WTC11 (cell line): ENCODE measurements at regions not wholly inside any gene's neighbourhood (a gene's known extent, or its start where the extent isn't known, plus 50 kb on each side); places are given as distances from the start of the nearest gene placed in this dataset.

Source experiments
- CTCF ChIP-seq: fragments of 200-600 bp; IDR thresholded peaks from 2 replicates; pipeline ENCODE4 v1.8.0; 2022; ENCODE audit warnings: antibody characterized with exemption
- MAX ChIP-seq: sonication (generic); formaldehyde crosslinking; IDR thresholded peaks from 2 replicates; pipeline ENCODE4 v1.8.0; 2022; ENCODE audit warnings: mild to moderate bottlenecking, missing genetic modification reagents
- ZNF138 ChIP-seq: sonication (generic); formaldehyde crosslinking; conservative IDR thresholded peaks from 2 replicates; pipeline ENCODE4 v1.8.1; 2022; ENCODE audit warnings: mild to moderate bottlenecking, moderate library complexity, missing genetic modification reagents

GRCh38 chr10:61822781-61823230 lies 78.7 kb upstream of the ARID5B start:
- no peak for TF ChIP-seq ZNF138 (CRISPR knock-in tag)
- TF ChIP-seq MAX (CRISPR knock-in tag) = no peak
- no peak for TF ChIP-seq CTCF
